PC-3 (cell line): ENCODE measurements at regions not wholly inside any gene's neighbourhood (a gene's known extent, or its start where the extent isn't known, plus 50 kb on each side); places are given as distances from the start of the nearest gene placed in this dataset.

Experiments used
- ATAC-seq: fragments of 200-7000 bp; cut with Tn5 transposase; 2 replicates; pipeline ENCODE4 v1.9.1; 2020; ENCODE audit warnings: mild to moderate bottlenecking, moderate library complexity
- BruUV-seq: library from RNA; stranded (reverse); fragments of 400-500 nt; replicated peaks from 2 replicates; lab custom pipeline; 2021; lab: Mats Ljungman, UMichigan
- CTCF ChIA-PET: fragments of 300-600 bp; sonication (Branson Sonifier 250); formaldehyde crosslinking; loops from one replicate; lab custom pipeline; 2022; ENCODE audit warnings: antibody characterized with exemption; lab: Charles Lee
- POLR2A ChIA-PET: fragments of 300-600 bp; sonication (Branson Sonifier 250); formaldehyde crosslinking; loops from one replicate; lab custom pipeline; 2022; ENCODE audit warnings: antibody characterized with exemption; ENCODE audit not compliant: unreplicated experiment; lab: Charles Lee
- DNase-seq: peaks from one replicate; pipeline ENCODE4 v3.0.0-alpha.2; 2015
- H2AFZ ChIP-seq: fragments of 300-600 bp; sonication (generic); 2 replicates; pipeline ENCODE4 v1.6.0; 2016; ENCODE audit warnings: antibody characterized with exemption, low read length
- H3F3A ChIP-seq: fragments of 300-600 bp; sonication (generic); one replicate; pipeline ENCODE4 v1.6.0; 2017; ENCODE audit warnings: antibody characterized with exemption, low read length, control low read depth, mild to moderate bottlenecking; ENCODE audit not compliant: unreplicated experiment
- H3K27ac ChIP-seq: fragments of 300-600 bp; sonication (generic); 2 replicates; pipeline ENCODE4 v1.5.1; 2016; ENCODE audit warnings: mild to moderate bottlenecking, low read length
- H3K27me3 ChIP-seq: fragments of 300-600 bp; sonication (generic); 2 replicates; pipeline ENCODE4 v1.6.1; 2016; ENCODE audit warnings: low read length, mixed read lengths
- H3K36me3 ChIP-seq: fragments of 300-600 bp; sonication (generic); 2 replicates; pipeline ENCODE4 v1.6.1; 2016; ENCODE audit warnings: low read depth, mixed run types, low read length, mixed read lengths
- H3K4me1 ChIP-seq: fragments of 300-600 bp; sonication (generic); 2 replicates; pipeline ENCODE4 v1.5.1; 2016; ENCODE audit warnings: low read length; ENCODE audit not compliant: insufficient read depth
- H3K4me2 ChIP-seq: fragments of 300-600 bp; sonication (generic); 2 replicates; pipeline ENCODE4 v1.6.0; 2016; ENCODE audit warnings: low read length
- H3K4me3 ChIP-seq: fragments of 300-600 bp; sonication (generic); 2 replicates; pipeline ENCODE4 v1.5.1; 2016; ENCODE audit warnings: mild to moderate bottlenecking, low read length, mixed read lengths
- H3K79me2 ChIP-seq: fragments of 300-600 bp; sonication (generic); 2 replicates; pipeline ENCODE4 v1.6.1; 2017; ENCODE audit warnings: low read length, mixed read lengths
- H3K9ac ChIP-seq: fragments of 300-600 bp; sonication (generic); 2 replicates; pipeline ENCODE4 v1.6.0; 2016; ENCODE audit warnings: mild to moderate bottlenecking, low read length
- H3K9me2 ChIP-seq: fragments of 300-600 bp; sonication (generic); replicated peaks from 2 replicates; pipeline ENCODE4 v1.6.1; 2016; ENCODE audit warnings: mixed run types, low read length, mixed read lengths
- H3K9me3 ChIP-seq: fragments of 300-600 bp; sonication (generic); 2 replicates; pipeline ENCODE4 v1.6.1; 2016; ENCODE audit warnings: low read length, mixed read lengths
- H4K20me1 ChIP-seq: fragments of 300-600 bp; sonication (generic); 2 replicates; pipeline ENCODE4 v1.6.1; 2016; ENCODE audit warnings: low read length, mixed read lengths
- EZH2 ChIP-seq: fragments of 300-600 bp; sonication (generic); IDR thresholded peaks from one replicate; pipeline ENCODE4 v1.6.1; 2017; ENCODE audit warnings: antibody characterized with exemption, mild to moderate bottlenecking, low read length; ENCODE audit not compliant: unreplicated experiment
- EZH2phosphoT487 ChIP-seq: fragments of 300-600 bp; sonication (generic); IDR thresholded peaks from 2 replicates; pipeline ENCODE4 v1.6.1; 2018; ENCODE audit warnings: mild to moderate bottlenecking, antibody characterized with exemption, low read length, borderline replicate concordance
- intact Hi-C: fragments of 100-400 bp; cut with micrococcal nuclease; formaldehyde crosslinking; loops from 2 replicates; pipeline ENCODE4 v1.9.0; 2023
- TF ChIP-seq, protein P1 (sequence below): fragments of 300-600 bp; sonication (generic); conservative IDR thresholded peaks from 2 replicates; pipeline ENCODE4 v1.5.1; 2017; ENCODE audit warnings: antibody characterized with exemption, low read depth, mild to moderate bottlenecking, low read length

DNA sequence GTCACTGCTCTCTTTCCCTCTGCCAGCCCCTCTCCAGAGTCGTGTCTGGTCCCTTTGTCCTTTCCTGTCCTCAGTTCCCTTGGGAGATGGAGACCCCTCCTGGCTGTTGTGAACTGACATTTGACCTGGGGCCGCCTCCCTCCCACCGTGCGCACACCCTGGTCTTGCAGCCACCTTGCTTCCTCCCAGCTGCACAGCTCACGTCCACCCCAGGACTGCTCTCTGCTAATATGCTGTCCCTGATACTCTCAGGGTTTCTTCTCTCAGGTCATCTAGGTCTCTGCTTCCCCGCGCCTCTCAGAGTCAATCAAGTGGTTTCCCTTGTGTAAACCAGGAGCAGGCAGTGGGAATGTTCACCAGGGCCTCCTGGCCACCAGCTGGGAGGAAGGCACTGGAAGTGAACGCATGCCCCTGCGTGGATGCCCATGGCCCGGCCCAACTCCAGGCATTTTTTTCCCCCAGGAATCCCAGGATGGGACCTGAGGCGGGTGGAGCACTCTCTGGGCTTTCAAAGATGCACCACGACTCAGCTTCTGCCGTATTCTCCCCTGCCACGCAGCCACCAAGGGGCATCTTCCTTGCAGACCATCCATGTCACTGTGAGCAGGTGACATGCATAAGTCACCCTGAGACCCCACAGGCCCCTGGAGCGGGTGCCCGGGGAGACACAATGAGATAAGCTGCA, 142.4 kb downstream of the OLFM1 start:
- Histone ChIP-seq H3F3A (no peaks in the 10 kb centered on the region), H3K9ac (no peak overlapping the region), H3K27ac (no peak overlapping the region), H3K4me1 (no peaks in the 10 kb centered on the region), H3K9me3 (no peaks in the 10 kb centered on the region), H3K79me2 (no peaks in the 10 kb centered on the region), H3K4me2 (no peak overlapping the region), H4K20me1 (no peaks in the 10 kb centered on the region), H3K9me2 (no peaks in the 10 kb centered on the region), H3K36me3 (no peaks in the 10 kb centered on the region), H2AFZ (no peak overlapping the region), H3K27me3 (no peaks in the 10 kb centered on the region; the same call in 1 of the 2 replicates), H3K4me3 (no peak overlapping the region)
- intact Hi-C loops = no loop called here
- ChIA-PET POLR2A (no interaction called here), CTCF (no interaction called here)
- TF ChIP-seq, protein P1, sequence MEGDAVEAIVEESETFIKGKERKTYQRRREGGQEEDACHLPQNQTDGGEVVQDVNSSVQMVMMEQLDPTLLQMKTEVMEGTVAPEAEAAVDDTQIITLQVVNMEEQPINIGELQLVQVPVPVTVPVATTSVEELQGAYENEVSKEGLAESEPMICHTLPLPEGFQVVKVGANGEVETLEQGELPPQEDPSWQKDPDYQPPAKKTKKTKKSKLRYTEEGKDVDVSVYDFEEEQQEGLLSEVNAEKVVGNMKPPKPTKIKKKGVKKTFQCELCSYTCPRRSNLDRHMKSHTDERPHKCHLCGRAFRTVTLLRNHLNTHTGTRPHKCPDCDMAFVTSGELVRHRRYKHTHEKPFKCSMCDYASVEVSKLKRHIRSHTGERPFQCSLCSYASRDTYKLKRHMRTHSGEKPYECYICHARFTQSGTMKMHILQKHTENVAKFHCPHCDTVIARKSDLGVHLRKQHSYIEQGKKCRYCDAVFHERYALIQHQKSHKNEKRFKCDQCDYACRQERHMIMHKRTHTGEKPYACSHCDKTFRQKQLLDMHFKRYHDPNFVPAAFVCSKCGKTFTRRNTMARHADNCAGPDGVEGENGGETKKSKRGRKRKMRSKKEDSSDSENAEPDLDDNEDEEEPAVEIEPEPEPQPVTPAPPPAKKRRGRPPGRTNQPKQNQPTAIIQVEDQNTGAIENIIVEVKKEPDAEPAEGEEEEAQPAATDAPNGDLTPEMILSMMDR = no peak
- TF ChIP-seq EZH2phosphoT487 = no peak
- TF ChIP-seq EZH2 = no peak
- ATAC-seq = no peak
- no peak for DNase-seq
- no TSS peak for BruUV-seq

DNA sequence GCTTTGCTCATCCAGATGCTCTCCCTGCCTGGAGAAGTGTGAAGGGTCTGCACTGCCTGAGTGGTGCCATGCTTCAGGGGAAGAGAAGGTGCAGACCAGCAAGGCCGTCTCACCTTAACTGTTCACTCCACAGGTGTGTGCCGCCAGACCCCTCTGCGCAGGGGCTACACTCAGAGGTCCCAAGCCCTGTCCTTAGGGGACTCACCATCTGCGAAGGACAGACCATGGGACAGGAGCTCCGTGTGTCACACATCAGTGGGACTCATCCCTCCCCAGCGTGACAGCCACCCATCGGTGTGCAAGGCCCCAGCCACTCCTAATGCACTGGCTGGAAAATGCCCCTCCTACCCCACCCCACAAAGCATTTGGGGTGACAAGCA, 142.9 kb downstream of the OLFM1 start:
- CTCF ChIA-PET = no interaction called here
- Histone ChIP-seq H4K20me1 (no peaks in the 10 kb centered on the region), H3K9me2 (no peaks in the 10 kb centered on the region), H3K4me2 (no peak overlapping the region), H3K27me3 (no peaks in the 10 kb centered on the region; the same call in 1 of the 2 replicates), H2AFZ (no peak overlapping the region), H3K9me3 (no peaks in the 10 kb centered on the region), H3K36me3 (no peaks in the 10 kb centered on the region), H3F3A (no peaks in the 10 kb centered on the region), H3K4me1 (no peaks in the 10 kb centered on the region), H3K4me3 (no peak overlapping the region), H3K79me2 (no peaks in the 10 kb centered on the region), H3K9ac (no peak overlapping the region), H3K27ac (no peak overlapping the region)
- intact Hi-C loops = no loop called here
- POLR2A ChIA-PET = no interaction called here
- no TSS peak for BruUV-seq
- no peak for ATAC-seq
- no peak for DNase-seq
- TF ChIP-seq, protein P1 = no peak
- TF ChIP-seq EZH2phosphoT487 (no peak), EZH2 (no peak)

DNA sequence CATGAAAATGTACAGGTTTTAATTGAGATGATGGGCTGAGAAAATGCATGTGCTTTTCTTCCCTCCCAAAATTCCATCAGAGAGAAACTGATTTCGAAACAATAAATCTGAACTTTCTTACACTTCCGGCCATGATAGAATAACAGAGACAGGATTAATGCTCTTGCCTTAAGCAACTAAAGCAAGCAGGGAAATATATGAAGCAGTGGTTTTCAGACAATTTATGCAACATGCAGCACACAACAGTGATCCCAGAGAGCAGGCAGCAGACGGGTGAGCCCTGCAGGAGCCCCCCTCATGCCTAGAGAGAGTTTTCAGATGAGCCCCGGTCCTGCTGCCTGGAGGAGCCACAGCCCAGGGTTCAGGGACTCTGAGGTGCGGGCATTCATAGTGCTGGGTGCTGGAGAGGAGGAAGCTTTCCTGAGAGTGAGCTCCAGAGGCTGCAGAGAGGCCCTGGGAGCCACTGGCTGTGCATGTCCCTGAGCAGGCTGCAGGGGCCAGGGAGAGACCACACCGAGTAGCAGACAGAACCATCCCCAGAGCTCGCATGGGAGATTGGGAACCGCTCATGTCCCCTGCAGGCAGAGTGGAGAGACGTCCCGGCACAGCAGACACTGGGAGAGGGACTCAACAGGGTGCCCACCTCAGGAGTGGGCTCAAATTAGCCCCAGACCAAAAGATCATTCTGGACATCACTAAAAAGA, 143.5 kb downstream of the OLFM1 start:
- TF ChIP-seq EZH2phosphoT487 = no peak
- TF ChIP-seq, protein P1 = no peak
- TF ChIP-seq EZH2 = no peak
- Histone ChIP-seq H3K27ac (no peak overlapping the region), H3K36me3 (no peaks in the 10 kb centered on the region), H3K4me1 (no peaks in the 10 kb centered on the region), H3K9me2 (no peaks in the 10 kb centered on the region), H3K4me2 (no peak overlapping the region), H3F3A (no peaks in the 10 kb centered on the region), H3K4me3 (no peak overlapping the region), H3K79me2 (no peaks in the 10 kb centered on the region), H3K27me3 (no peaks in the 10 kb centered on the region; the same call in 1 of the 2 replicates), H3K9me3 (no peaks in the 10 kb centered on the region), H2AFZ (no peak overlapping the region), H4K20me1 (no peaks in the 10 kb centered on the region), H3K9ac (no peak overlapping the region)
- DNase-seq (no peak), ATAC-seq (no peak)
- BruUV-seq = no TSS peak
- ChIA-PET POLR2A (no interaction called here), CTCF (no interaction called here)
- intact Hi-C loops = no loop called here
